ENCODE measurements at regions not wholly inside any gene's neighbourhood (a gene's known extent, or its start where the extent isn't known, plus 50 kb on each side); places are given as distances from the start of the nearest gene placed in this dataset.

DNA sequence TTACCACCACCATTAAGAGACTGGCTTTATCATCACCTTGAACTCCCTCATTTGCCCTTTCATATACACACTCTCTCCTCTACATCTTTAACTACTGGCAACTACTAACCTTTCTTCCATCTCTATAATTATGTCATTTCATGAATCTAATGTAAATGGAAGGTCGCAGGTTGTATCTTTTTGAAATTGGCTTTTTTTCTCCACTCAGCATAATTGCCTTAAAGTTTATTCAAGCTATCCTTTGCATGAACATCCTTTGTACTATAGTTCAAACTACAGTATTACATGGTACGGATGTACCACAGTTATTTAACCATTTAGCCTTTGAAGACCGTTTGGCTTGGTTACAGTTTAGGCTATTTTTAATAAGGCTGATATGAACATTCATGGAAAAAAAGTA, 129.5 kb upstream of the ZNF804A start:
- TF ChIP-seq POLR2AphosphoS5 (IDR thresholded peaks at IDR 0.05) (no peak), EP300 (IDR thresholded peaks at IDR 0.05) (no peak)
- TF ChIP-seq, protein P1, sequence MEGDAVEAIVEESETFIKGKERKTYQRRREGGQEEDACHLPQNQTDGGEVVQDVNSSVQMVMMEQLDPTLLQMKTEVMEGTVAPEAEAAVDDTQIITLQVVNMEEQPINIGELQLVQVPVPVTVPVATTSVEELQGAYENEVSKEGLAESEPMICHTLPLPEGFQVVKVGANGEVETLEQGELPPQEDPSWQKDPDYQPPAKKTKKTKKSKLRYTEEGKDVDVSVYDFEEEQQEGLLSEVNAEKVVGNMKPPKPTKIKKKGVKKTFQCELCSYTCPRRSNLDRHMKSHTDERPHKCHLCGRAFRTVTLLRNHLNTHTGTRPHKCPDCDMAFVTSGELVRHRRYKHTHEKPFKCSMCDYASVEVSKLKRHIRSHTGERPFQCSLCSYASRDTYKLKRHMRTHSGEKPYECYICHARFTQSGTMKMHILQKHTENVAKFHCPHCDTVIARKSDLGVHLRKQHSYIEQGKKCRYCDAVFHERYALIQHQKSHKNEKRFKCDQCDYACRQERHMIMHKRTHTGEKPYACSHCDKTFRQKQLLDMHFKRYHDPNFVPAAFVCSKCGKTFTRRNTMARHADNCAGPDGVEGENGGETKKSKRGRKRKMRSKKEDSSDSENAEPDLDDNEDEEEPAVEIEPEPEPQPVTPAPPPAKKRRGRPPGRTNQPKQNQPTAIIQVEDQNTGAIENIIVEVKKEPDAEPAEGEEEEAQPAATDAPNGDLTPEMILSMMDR (IDR thresholded peaks at IDR 0.05): no peak
